NCI-H1436 (cell line): ENCODE measurements at regions not wholly inside any gene's neighbourhood (a gene's known extent, or its start where the extent isn't known, plus 50 kb on each side); places are given as distances from the start of the nearest gene placed in this dataset.

Source experiments
- DNase-seq: peaks from one replicate; lab custom pipeline; 2025; lab: John Stamatoyannopoulos, UW

DNA sequence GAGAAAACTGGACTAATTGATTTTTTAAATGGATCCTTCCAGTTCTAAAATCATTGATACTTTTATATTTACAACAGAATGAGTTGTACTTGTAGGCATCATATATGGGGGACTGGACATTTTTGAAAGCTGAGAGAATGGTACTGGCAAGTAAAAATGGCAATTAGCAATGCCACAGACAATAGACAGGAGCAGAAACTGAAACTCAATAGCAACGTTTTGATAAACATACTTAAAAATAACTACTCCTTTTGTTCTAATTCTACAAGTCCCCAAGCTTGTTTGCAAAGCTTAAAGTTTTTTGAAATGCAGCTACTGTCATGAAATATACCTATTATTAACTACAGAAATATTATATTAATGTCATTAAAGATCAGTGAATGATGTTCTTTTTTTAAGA is 52.8 kb upstream of the FBXL7 start:
- DNase-seq: no peak

DNA sequence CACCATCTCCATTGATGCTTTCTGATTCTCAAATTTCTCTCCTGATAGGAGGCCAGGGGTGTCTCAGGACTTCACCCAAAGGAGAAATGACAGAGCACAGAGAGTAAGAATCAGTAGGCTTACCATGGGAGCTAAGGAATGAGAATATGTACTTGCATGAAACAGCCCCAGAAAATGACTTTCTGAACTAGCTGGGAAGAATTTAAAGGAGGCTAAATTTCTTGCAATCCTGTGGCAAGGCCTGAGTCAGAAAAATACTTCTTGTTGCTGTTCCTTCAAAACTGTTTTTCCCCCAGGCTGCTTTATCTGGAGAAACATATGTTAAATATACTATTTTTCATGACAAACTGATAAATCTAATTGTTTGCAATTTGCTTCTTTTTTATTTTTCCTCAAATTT is 53.4 kb upstream of the FBXL7 start:
- DNase-seq: no peak

- DNase-seq: no peak
Observed at GRCh38 chr5:15442193-15442570, 57.8 kb upstream of the FBXL7 start.

DNA sequence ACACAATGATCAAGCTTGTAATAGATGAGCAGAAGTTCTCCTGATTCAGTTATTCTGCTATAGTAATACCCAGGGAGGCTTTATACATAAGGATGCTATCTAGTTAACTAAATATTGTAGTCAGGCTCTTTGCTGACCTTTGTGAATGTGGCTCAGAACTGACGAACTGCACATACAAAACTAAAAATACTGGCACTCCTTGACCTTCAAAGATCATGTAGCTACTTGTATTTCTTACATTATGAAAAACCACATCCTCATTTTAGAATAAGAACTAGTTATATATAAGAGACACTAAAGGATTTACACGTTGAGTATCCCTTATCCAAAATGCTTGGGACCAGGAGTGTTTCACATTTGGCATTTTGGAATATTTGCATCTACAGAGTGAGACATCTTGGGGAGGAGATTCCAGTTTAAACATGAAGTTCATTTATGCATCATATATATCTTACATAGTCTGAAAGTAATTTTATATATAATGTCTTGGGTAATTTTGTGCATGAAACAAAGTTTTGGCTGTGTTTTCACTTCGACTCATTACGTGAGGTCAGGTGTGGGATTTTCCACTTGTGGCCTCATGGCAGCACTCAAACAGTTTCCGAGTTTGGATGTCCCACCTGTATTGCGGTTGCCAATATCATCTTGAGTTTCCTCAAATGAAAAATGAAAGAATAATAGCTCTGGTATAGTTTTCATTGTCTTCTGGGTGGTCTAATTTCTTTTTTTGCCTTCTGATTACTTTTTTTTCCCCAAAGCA is 58.4 kb upstream of the FBXL7 start:
- DNase-seq: no peak

GRCh38 chr5:15440434-15440833 is 59.5 kb upstream of the FBXL7 start:
- no peak for DNase-seq

DNA sequence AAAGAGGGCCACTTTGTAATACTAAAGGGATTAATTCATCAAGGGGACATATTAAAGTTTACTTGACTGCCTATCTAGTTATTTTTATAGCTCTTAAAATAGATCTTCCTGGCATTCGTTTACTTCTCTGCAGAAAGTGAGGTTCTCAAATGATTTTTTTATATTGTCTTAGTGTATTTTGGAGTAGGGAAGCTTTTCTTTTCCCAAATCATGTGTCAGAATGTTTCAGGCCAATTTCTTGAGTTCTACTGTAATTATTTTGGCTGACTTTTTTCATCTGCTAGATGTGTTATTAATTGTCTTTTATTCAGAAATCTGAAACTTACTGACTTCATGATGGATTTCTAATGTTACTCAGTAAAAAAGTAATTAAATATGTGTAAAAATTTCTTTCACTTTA is 60.2 kb upstream of the FBXL7 start:
- no peak for DNase-seq

DNA sequence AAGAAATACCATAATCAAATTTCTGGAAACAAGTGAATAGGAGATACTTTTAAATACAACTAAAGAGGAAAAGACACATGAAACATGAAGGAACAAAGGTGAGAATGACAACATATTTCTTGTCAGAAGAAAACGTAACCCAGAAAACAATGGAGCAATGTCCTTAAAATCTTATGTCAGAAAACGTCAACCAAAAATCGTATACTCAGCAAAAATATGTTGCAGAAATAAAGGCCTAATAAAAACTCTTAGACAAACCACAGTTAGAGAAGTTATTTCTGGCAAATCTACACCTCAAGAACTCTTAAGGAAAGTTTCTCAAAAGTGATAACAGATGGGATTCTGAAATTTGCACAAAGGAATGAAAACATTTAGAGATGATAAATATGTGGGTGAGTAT is 66.3 kb upstream of the FBXL7 start:
- DNase-seq: no peak

- no peak for DNase-seq
Observed at GRCh38 chr5:15431923-15432322, 68.1 kb upstream of the FBXL7 start.

- no peak for DNase-seq
Observed at GRCh38 chr5:15425766-15426165, 74.2 kb upstream of the FBXL7 start.

DNA sequence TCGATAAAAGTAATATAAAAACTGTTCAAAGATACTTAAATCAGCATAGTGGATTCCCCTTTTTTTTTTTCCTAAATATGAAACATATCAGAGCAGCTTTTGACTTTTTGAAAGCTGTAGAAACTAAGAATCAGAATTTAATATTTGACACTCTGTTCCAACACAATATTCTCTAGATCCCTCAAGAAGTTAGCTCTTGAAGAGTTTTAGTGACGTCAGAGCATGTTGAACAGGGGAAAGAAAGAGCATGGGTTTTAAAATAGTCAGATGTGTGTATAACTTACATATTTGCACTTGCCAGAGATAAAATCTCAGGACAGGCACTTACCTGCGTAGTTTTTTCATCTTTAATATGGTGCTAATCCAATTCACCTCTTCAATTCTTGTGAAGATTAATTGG is 75.2 kb upstream of the FBXL7 start:
- DNase-seq: no peak

DNA sequence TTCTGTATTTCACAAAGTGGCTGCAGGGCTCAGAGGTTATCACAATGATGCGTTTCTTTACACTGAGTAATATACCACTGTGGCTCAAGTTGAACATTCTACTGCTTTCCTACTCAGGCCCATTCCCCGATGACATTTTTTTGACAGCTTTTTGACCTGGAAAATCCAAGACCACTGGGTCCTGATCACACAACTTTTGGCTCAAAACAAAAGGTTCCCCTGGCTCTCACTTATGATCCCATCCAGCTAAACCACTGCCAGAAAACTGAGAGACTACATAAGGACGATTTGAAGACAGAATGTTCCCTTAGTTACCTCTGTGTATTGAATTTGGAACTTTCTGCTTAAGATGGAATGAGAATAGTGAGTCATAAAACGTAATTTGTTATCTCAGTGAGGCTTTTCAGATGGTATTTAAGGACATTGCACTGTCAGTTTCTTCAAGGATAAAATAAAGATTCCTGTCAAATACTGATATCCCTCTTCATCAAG is 78.0 kb upstream of the FBXL7 start:
- DNase-seq: no peak

GRCh38 chr5:15421381-15421780 is 78.6 kb upstream of the FBXL7 start:
- no peak for DNase-seq

GRCh38 chr5:15420201-15420600 is 79.8 kb upstream of the FBXL7 start:
- DNase-seq: no peak

DNA sequence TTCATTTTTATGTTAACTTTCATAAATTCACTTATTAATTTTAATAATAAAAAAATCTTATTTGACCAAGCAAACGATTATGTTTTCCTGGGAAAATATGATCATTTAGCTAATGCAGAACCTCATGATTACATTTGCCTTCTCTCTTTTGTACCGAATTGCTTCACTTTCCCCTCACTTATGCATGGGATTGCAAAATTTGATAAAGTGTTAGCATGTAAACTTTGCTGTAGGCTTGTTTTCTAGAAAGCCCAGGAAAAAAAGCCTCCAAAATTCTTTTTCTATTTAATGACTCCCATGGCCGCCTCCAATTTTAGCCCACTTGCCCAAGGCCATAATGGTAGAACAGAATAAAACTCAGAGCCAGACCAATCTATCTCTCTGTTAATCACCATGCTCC is 82.8 kb upstream of the FBXL7 start:
- DNase-seq: no peak

- DNase-seq: no peak
Observed at GRCh38 chr5:15406478-15406877, 93.5 kb upstream of the FBXL7 start.

GRCh38 chr5:15393146-15393545 is 106.8 kb upstream of the FBXL7 start:
- no peak for DNase-seq

DNA sequence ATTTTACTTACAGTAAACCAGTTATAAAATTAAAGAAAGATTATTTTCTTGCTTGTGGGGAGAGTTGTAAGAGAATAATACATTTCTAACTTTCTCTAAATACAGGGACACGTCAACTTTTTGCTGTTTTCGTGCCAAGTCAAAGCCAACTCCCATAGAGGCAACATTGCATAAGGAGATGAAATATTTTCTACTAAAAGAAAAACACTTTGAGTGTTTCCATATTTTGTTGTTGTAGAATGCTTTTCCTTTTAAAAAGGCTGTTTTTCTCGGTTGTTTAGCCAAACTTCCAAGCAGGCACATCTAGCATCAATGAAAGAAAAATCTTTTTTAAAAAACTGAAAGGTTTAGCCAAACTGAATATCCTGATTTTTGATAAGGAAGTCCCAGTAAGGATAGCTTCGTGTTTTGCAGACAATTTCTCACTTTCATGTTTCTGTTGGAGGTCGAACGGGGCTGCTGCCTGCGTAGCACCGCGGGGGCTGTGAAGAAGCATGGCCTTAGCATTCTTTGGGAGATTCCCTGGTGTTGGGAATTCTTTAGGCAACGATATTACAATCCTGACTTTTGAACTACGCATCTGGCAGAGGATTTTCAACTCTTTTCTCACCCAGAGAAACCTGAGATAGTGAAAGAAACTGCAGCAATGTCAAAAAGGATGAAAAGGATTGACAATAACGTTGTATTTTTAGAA is 108.1 kb upstream of the FBXL7 start:
- DNase-seq: no peak

DNA sequence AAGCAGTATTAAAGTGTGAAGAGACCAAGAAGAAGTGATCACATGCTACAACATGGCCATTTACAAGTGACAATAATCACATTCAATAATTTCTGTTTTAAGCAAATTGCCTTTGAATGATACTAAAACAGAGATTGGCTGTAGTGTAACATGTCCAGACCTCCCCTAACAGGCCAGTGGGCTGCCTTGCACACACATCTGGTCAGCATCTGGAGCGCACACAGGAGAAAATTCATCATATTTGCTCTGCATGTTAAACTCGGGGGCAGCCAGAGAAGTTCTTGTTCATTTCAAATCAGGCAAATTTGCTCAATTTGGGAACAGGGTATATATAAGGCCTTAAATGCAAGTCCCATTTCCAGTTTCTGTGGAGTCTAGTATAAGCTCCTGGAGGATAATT is 111.1 kb upstream of the FBXL7 start:
- DNase-seq: no peak

- no peak for DNase-seq
Observed at GRCh38 chr5:15387931-15388524, 112.0 kb upstream of the FBXL7 start.

- no peak for DNase-seq
Observed at GRCh38 chr5:15386122-15386521, 113.9 kb upstream of the FBXL7 start.

- DNase-seq: no peak
Observed at GRCh38 chr5:15385553-15385952, 114.4 kb upstream of the FBXL7 start.

DNA sequence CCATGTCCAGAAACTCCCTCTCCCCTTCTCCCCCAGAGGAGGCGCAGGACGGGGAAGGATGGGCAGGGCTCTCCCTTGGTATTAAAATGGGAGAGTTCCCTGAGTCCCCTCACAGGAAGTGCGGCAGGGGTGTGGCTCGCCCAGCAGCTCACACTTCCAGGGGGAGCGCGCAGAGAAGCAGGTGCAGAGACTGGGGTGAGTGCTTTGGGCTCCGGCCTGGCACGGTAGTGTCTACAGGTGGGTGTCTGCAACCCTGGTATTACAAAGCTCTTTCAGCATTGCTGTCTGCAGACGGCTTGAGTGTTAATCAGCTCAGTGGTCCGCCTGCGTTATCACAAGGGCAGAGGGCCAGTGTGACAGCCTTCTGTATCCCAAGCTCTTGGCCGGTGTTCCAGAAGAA is 114.9 kb upstream of the FBXL7 start:
- DNase-seq: no peak

GRCh38 chr5:15384581-15384980 is 115.4 kb upstream of the FBXL7 start:
- DNase-seq: no peak
